NCI-H2107 treated with DMSO at 0.1 percent for 48 hours (cell line): ENCODE measurements at regions not wholly inside any gene's neighbourhood (a gene's known extent, or its start where the extent isn't known, plus 50 kb on each side); places are given as distances from the start of the nearest gene placed in this dataset.
"Not testable (repeated sequence)": the region's sequence is repeated elsewhere in the genome, so short reads cannot be mapped to it uniquely, and the experiment has no call there.

ENCODE experiments used
- DNase-seq: peaks from one replicate; lab custom pipeline; 2025; ENCODE audit not compliant: unreplicated experiment; lab: John Stamatoyannopoulos, UW

DNA sequence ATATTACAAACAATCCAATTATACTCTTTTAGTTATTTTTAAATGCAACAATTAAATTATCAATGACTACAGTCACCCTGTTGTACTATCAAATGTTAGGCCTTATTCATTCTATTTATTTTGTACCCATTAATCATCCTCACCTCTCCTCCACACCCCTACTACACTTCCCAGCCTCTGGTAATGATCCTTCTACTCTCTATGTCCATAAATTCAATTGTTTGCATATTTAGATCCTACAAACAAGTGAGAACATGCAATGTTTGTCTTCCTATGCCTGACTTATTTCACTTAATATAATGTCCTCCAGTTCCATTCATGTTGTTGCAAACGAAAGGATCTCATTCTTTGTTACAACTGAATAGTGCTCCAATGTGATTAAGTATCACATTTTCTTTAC, 1414.6 kb downstream of the SLITRK1 start:
- no peak for DNase-seq

DNA sequence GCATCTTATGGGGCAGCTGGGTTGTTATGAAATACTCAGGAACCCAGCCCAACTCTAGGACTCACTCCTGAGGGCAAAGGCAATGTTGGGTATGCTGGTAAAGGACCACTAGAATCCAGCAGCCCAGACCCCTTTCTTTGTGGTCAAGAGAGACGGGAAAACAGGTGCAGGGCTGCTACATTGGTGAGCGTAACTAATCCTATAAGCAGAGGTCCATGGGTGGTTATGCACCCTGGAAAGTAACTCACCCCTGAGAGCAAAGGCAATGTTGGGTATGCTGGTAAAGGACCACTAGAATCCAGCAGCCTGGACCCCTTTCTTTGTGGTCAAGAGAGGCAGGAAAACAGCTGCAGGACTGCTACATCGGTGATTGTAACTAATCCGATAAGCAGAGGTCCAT, 1422.7 kb downstream of the SLITRK1 start:
- DNase-seq: not testable (repeated sequence)

DNA sequence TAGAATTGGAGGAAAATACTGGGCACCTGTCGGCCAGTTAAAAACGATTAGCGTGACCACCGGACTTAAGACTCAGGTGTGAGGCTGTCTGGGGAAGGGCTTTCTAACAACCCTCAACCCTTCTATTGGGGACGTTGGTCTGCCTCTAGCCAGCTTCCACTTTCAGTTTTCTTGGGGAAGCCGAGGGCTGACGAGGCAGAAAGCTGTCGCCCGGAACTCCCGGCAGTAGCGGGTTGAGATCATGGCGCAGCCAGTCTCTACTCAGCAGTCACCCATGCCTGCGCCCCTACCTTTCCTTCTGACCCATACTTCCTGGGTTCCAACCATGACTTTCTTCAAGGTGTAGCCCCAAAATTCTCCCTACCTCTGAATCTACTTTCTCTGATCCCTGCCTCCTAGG, 1424.1 kb downstream of the SLITRK1 start:
- DNase-seq: no peak

DNA sequence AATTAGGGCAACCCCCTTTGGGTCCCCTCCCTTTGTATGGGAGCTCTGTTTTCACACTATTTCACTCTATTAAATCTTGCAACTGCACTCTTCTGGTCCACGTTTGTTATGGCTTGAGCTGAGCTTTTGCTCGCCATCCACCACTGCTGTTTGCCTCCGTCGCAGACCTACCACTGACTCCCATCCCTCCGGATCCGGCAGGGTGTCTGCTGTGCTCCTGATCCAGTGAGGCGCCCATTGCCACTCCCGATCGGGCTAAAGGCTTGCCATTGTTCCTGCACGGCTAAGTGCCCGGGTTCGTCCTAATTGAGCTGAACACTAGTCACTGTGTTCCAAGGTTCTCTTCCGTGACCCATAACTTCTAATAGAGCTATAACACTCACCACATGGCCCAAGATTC, 1424.7 kb downstream of the SLITRK1 start:
- not testable (repeated sequence) for DNase-seq

DNA sequence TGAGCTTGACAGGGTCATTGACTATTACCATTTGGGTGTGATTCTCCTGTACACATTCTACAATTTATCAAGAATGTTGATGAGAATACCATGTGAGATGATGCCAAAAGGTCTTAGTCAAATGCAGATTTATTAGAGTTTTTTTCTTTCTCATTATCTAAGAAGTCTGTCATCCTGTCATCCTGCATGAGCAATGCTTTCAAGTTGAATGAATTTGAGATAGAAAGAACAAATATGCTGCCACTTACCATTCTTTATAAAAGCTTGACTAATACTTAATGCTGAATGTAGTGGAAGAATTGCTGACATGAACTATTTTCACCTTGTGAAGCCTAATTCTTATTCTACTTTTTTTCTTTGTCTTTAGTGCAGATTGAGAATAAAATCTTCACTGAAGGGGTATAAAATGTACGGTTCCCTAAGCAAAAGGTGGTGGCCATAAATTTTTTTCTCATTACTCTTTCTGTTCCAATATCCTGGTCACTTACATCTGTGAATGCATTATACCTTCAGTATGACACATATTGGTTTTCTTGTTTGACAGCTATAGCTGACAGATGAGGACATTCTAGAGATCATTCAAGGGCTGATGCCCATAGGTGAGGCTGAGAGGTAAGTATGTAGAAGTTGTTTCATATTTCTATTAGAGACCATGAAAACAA, 1434.7 kb downstream of the SLITRK1 start:
- DNase-seq: no peak

DNA sequence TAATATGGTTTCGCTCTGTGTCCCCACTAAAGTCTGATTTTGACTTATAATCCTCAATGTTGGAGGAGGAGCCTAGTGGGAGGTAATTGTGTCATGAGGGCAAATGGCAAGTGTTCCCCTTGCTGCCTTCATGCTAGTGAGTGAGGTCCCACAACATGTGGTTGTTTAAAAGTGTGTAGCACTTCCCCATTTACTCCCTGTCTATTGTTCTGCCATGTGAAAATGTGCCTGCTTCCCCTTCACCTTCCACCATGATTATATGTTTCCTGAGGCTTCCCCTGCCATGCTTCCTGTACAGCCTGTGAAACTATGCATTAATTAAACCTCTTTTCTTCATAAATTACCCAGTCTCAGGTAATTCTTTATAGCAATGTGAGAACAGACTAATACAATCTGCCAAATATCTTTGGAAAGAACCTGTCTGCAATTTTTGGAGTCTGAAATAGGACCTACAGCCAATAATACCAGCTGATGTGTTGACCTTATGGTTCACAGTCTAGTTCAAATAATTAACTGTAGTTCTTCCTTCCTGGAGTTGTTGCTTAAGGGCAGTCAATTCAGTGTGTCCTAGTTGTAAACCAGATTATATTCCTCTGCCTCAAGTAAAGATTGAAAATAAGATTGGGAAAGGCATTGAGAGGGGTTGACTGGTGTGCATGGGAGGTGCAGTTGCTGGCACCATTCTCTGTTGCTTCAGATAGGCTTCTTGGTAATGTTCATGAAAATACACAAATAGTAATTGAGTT, 1442.9 kb downstream of the SLITRK1 start:
- no peak for DNase-seq

DNA sequence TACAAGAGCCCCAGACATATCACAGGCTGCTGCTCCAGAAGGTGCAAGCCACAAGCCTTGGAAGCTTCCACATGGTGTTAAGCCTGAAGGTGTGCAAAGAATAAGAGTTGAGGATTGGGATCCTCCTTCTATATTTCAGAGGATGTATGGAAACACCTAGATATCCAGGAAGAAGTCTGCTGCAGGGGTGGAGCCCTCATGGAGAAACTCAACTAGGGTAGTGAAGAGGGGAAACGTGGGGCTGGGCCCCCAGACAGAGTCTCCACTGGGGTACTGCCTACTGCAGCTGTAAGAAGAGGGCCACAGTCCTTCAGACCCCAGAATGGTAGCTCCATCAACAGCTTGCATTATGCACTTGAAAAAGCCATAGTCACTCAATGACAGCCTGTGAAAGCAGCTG, 1444.0 kb downstream of the SLITRK1 start:
- no peak for DNase-seq

DNA sequence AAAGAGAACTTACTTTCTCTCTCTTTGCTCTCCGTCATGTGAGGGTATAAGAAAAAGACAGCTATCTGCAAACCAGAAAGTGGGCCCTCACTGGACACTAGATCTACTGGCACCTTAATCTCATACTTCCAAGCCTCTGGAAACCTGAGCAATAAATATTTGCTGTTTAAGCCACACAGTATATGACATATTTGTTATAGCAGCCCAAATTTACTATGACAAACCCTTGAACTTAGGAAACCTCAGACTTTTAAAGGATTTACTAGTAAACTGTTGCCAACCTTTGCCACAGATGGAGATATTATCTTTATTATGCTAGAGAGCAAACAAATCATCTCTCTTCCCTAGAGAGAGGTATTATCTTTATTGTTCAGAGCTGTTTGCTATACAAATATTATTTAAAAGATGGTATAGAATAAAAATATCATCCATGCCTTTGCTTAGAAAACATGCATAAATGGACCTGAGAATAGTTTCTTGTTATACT, 1446.1 kb downstream of the SLITRK1 start:
- no peak for DNase-seq

DNA sequence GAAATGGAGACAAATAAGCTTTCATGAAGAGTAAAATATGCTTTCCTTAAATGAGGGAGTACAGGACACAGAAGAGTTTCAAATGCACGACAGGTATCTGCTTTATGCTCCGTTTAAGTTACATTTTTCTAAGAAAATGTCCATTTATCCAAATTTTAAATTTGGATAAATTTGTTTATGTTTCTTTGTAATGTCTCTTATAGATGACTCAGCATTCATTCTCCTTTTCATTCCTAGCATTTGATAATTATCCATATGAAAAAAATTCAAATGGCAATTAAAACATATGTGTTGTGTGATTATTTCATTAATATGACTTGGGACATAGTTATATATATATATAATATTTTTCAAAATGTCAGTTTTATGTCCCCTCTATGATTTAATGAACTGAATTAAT, 1449.3 kb downstream of the SLITRK1 start:
- no peak for DNase-seq

DNA sequence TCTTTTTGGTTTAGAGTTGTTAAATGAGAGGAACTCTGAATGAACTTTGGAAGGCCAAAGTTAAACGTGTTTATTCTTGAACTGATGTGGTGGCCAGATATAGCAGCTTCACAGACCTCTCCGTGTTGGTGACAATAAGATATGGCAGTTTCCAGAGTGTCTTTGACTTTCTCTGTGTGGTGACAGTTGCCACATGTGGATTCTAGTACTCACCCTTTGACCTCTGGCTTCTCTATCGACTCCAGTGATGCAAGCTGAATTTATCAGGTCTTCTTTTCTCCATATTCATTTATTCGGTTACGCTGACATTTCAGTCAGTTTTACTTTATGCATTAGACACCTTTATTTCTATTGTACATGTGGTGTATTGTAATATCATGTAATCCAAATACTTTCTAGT, 1469.5 kb downstream of the SLITRK1 start:
- no peak for DNase-seq

DNA sequence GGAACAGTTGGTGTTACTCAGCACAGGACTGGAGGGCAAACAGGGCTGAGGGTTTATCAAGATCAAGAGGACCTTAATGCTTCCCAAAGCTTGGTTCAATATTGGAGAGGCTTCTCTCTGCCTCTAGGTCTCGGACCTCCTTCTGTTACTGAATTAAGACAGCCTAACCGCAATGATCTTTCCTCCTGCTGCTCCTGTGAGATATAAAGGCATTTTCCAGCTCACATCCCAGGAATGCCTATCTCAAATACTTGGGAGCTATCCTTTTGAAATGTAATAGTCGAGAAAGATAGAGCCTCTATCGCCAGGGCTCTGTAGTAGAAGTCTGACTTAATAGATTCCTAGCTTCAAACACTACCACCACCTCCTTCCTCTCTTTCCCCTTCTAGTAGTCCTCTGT, 1475.0 kb downstream of the SLITRK1 start:
- no peak for DNase-seq

DNA sequence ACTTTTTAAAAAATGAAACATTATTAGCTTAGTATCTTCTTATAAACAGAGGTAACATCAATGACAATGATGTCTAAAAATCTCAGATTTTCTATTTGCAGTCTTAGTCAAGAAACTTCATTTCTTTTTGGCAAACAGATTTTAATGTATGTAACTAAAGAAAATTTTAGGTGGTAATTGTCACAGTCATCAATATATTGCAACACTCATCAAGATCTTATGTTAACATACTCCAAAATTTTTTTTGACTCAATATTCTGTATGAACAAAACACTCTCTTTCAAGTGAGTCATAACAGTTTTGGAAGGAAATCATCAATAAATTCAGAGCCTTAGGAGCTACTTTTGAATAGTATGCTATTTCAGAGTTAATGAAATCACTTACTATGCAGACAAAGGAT, 1507.6 kb downstream of the SLITRK1 start:
- no peak for DNase-seq

DNA sequence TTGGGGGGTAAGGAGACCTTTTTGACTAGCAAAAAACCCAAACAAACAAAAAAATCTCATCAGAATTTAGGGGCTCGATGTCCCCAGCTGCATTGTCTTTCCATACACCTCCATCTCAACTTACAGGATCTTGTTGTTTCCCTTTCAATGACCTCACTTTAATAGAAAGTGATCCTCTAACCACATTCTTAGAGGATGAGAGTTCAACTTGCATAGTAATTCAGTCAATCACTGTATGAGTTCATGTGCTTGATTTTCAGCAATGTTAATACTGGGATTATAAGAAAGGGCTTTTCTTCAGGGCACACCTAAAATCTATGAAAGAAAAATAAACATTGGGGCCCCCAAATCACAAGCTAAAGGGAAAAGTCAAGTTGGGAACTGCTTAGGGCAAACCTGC, 1512.0 kb downstream of the SLITRK1 start:
- DNase-seq: no peak

DNA sequence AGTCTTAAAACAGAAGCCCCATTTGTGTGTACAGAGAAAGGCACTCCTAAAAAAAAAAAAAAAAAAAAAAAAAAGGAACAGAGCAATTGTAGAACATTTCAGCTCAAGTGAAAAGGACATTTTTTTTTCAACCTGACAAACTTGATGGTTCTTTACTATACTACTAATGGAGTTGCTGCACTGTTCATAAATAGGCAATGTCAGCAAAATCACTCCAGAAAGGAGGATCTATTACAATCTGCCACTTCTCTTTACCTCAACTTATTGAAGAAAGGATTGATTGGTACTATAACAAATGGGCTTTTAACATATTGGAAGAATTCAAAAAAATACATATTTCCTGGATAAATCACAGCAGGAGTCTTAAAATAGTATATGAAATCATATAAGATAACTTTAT, 1517.7 kb downstream of the SLITRK1 start:
- no peak for DNase-seq

DNA sequence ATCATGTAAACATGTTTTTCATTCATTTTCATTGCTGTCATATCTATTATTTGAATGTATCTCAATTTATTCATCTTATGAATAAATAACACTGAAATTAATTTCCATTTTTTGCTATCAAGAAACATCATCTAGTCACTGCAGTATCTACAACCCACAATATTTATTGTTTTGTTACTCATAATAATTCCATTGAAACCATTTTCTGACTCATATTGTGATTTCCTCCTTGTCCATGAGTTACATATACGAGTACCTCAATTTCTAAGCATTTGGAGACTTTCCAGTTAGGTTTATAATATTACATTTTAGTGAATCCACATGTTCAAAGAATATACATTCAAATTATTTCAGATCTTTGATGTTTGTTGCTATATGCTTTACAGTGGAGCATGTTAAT, 1524.0 kb downstream of the SLITRK1 start:
- DNase-seq: no peak

DNA sequence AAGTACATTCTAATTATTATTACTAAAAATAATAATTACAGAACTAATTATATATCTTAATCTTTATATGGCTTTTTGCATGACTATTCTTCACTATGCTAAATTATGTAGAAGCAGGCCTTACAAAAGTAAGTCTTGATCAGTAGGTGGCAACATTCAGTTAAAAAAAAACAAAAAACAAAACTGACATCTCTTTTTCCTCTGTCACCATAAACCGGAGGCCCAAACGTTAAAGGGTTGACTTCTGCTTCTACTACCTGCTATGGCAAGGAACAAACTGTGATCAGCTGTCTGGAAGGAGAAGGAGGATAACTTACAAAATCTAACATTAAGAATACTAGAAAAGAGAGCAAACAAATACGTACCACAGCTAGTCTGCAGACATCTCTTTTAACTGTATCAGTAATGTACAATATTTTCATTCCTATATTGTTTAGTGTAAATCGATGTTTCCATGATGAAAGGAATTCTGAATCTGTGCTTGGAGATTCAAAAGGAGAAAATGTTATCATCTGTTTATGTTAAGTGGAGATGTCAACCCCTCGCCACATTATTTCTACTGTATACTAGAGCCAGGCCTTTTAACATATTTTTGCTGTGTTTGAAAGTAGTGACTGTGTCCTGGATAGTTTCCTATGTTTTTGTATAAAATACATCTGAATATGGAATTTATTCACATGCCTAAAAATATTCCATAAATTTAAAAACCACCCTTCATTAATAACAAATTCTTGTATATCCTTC, 1525.4 kb downstream of the SLITRK1 start:
- peak; percentile 1 for DNase-seq

DNA sequence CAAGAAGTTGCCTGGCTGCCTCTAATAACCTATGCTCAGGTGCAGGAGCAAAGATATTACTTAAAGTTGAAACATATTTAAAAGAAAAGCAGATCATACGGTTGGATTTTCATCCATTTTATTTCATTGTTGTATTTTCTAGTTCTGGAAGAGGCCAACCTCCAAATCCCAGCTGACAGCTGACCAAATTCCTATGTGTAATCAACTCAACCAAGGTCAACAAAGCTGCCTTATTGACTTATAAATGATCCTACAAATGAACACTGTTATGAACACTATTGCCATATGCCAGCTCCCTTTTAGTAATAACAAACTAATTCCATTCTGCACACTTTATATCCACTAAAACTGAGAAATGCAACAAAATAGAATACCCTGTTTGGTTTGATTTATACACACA, 1537.4 kb downstream of the SLITRK1 start:
- no peak for DNase-seq

DNA sequence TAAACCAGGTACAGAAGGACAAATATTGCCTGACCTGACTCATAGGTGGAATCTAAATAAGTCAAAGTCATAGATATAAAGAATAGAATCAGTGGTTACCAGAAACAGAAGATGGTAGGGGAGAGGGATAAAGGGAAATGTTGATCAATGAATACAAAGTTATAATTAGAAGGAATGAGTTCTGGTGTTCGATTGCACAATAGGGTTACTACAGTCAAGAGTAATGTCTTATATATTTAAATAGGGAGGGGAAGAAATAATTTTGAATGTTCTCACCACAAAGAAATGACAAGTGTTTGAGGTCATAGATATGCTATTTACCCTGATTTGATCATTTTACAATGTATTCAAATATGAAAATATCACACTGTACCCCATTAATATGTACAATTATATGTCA, 1541.2 kb downstream of the SLITRK1 start:
- DNase-seq: no peak

DNA sequence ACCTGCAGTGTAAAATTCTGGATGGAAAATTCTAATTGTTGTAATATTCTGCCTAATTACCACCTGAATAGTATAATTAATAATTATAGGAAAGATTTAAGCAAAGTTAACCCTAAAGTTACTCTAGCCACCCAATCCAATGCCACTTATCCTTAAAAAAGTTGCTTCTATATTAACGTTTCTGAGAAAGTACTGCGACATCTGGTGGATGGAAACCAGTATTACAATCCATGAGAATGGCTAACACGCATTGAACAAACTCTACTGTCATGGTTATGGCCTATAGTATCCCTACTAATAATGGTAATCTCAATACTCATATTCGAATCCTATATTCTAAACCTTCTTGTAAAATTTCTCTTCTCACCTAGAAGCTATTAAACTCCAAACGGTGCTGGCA, 1551.8 kb downstream of the SLITRK1 start:
- no peak for DNase-seq

DNA sequence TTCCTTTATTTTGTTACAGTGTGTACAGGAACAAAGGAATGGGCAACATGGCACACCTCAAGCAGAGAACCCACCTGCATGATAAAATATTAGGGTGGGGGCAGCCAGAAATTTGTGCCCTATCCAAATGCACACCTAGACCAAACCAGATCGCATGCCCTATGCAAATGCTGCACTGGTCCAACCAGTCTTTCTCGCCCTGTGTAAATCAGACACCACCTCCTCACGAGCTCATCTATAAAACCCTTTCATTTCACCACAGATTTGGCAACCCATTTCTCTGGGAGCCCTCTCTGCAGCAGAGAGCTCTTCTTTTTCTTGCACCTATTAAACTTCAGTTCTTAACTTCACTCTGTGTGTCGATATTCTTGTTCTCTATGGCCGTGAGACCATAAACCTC, 1559.2 kb downstream of the SLITRK1 start:
- DNase-seq: no peak

DNA sequence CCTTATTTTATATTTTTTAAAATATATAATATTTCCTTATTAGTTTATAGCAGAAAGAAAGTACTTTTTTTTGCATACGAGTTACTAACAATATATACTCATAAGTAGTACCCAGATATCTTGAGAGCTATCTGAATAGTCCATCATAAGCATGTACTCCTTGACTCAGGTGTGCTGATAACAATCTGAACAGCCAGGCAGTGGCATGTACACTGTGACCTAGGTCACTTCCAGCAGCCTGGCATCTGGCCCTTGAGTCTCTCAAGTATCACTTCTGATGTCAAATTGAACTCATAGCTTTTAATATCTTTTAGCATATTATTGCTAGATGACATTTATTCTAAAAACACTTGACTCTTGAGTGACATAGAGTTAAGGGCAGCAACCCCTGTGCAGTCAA, 1576.7 kb downstream of the SLITRK1 start:
- no peak for DNase-seq

DNA sequence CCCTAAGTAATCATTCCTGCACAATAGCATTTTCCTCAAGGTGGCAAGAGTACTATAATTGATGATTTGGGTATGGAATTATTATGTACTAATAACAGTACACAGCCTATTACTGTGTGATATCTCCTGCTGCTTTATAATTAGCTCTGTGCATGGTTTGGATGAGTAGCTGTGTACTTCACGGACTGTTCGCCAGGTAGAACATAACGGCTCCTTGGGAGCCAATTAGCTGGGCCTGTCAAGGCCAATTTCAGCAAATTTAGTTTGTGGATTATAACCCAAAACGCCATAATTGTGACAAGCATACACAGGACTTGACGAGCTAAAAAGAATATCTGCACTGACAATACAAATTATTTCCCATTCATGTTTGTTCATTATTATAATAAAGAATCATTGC, 1584.2 kb downstream of the SLITRK1 start:
- no peak for DNase-seq
